B cell (primary cell): ENCODE measurements at regions not wholly inside any gene's neighbourhood (a gene's known extent, or its start where the extent isn't known, plus 50 kb on each side); places are given as distances from the start of the nearest gene placed in this dataset.

Experiments used
- ATAC-seq: fragments of 200-7000 bp; cut with Tn5 transposase; one replicate; pipeline ENCODE4 v1.10.0; 2021; ENCODE audit warnings: low read depth, mild to moderate bottlenecking, moderate number of reproducible peaks, moderate library complexity
- CTCF ChIA-PET: fragments of 350-600 bp; sonication (Branson Sonifier 250); formaldehyde crosslinking; loops from one replicate; lab custom pipeline; 2021; ENCODE audit warnings: antibody characterized with exemption, inconsistent platforms; lab: Charles Lee
- POLR2A ChIA-PET: fragments of 350-600 bp; sonication (Branson Sonifier 250); formaldehyde crosslinking; loops from one replicate; lab custom pipeline; 2021; ENCODE audit warnings: antibody characterized with exemption; lab: Charles Lee
- DNase-seq: peaks from one replicate; pipeline ENCODE4 v3.0.0; 2013
- H2AFZ ChIP-seq: 2 replicates; pipeline ENCODE4 v1.6.1; 2012; ENCODE audit warnings: mild to moderate bottlenecking, low read depth, low read length; ENCODE audit not compliant: insufficient read depth, poor library complexity, severe bottlenecking
- H3K27ac ChIP-seq, 2 donors: 1 replicate in 1 of 2; 2 replicates in 1 of 2; pipeline ENCODE4 v1.5.1; 2012 to 2013; ENCODE audit warnings: low read length in 2 of 2, mild to moderate bottlenecking in 2 of 2, moderate library complexity in 1 of 2
- H3K27me3 ChIP-seq, 4 experiments: fragments of 200-600 bp in 1 of 4; sonication (generic) in 1 of 4; replicated peaks in 1 of 4; 1 replicate in 2 of 4; 2 replicates in 2 of 4; pipeline versions ENCODE4 v1.6.1 to v1.7.0; 2013 to 2016; ENCODE audit warnings: low read length in 3 of 4, mild to moderate bottlenecking in 2 of 4, mixed read lengths in 1 of 4, moderate library complexity in 1 of 4; ENCODE audit not compliant: insufficient read depth in 4 of 4, control insufficient read depth in 3 of 4; ENCODE audit errors: control extremely low read depth in 1 of 4
- H3K36me3 ChIP-seq, 2 experiments: replicated peaks in 1 of 2; 1 replicate in 1 of 2; 2 replicates in 1 of 2; pipeline versions ENCODE4 v1.6.1 to v1.7.1; 2013; ENCODE audit warnings: low read length in 1 of 2; ENCODE audit not compliant: insufficient read depth in 2 of 2, control insufficient read depth in 1 of 2; ENCODE audit errors: control extremely low read depth in 1 of 2, extremely low read depth in 1 of 2
- H3K4me1 ChIP-seq, 2 donors: fragments of 200-600 bp in 1 of 2; sonication (generic) in 1 of 2; 1 replicate in 1 of 2; 2 replicates in 1 of 2; pipeline versions ENCODE4 v1.5.1 to v1.6.1; 2013 to 2017; ENCODE audit warnings: low read length in 2 of 2; ENCODE audit not compliant: control insufficient read depth in 2 of 2, insufficient read depth in 2 of 2
- H3K4me2 ChIP-seq: replicated peaks from 2 replicates; pipeline ENCODE3; 2012; ENCODE audit warnings: mild to moderate bottlenecking, low read depth, low read length; ENCODE audit not compliant: poor library complexity, severe bottlenecking
- H3K4me3 ChIP-seq, 5 experiments: fragments of 200-600 bp in 1 of 5; sonication (generic) in 1 of 5; 1 replicate in 3 of 5; 2 replicates in 2 of 5; pipeline versions ENCODE4 v1.5.1 to v1.7.0; 2011 to 2016; ENCODE audit warnings: low read length in 4 of 5, mild to moderate bottlenecking in 4 of 5, low read depth in 2 of 5, control low read depth in 1 of 5, moderate library complexity in 1 of 5; ENCODE audit not compliant: insufficient read depth in 1 of 5; ENCODE audit errors: control extremely low read depth in 1 of 5, extremely low read depth in 1 of 5
- H3K79me2 ChIP-seq: fragments of 200-600 bp; sonication (generic); one replicate; pipeline ENCODE4 v1.6.0; 2016; ENCODE audit warnings: low read length; ENCODE audit not compliant: control insufficient read depth, insufficient read depth
- H3K9ac ChIP-seq: fragments of 200-600 bp; sonication (generic); 2 replicates; pipeline ENCODE4 v1.6.1; 2017; ENCODE audit warnings: mild to moderate bottlenecking, low read length, moderate library complexity
- H3K9me3 ChIP-seq, 3 donors: one replicate each; pipeline versions ENCODE4 v1.6.1 to v1.7.1; 2013; ENCODE audit warnings: low read length in 2 of 3; ENCODE audit not compliant: control insufficient read depth in 2 of 3, insufficient read depth in 1 of 3; ENCODE audit errors: control extremely low read depth in 1 of 3
- H4K20me1 ChIP-seq: 2 replicates; pipeline ENCODE4 v1.6.0; 2012; ENCODE audit warnings: mild to moderate bottlenecking, low read length; ENCODE audit not compliant: insufficient read depth, control insufficient read depth, poor library complexity, severe bottlenecking
- H3K27ac Mint-ChIP-seq: one replicate; pipeline ENCODE4 v1.8.0; 2021; ENCODE audit warnings: mixed read lengths
- H3K27me3 Mint-ChIP-seq: one replicate; pipeline ENCODE4 v1.8.0; 2021; ENCODE audit warnings: mixed read lengths
- H3K4me1 Mint-ChIP-seq: one replicate; pipeline ENCODE4 v1.8.0; 2021; ENCODE audit warnings: mixed read lengths
- H3K4me3 Mint-ChIP-seq: one replicate; pipeline ENCODE4 v1.8.0; 2021; ENCODE audit warnings: mixed read lengths
- H3K9me3 Mint-ChIP-seq: one replicate; pipeline ENCODE4 v1.8.0; 2022; ENCODE audit warnings: mixed read lengths; ENCODE audit not compliant: insufficient read depth
- EZH2 ChIP-seq: IDR thresholded peaks from 2 replicates; pipeline ENCODE4 v1.6.1; 2012; ENCODE audit warnings: borderline replicate concordance, low read depth, mild to moderate bottlenecking, moderate library complexity, low read length; ENCODE audit not compliant: insufficient read depth, poor library complexity, severe bottlenecking
- WGBS: methylation state at CpG from one replicate; pipeline ENCODE4 v1.1.5; 2013; ENCODE audit warnings: missing lambda C conversion rate; ENCODE audit not compliant: insufficient coverage; 5-methylcytosine and 5-hydroxymethylcytosine counted together
- intact Hi-C: fragments of 100-400 bp; cut with micrococcal nuclease; formaldehyde crosslinking; loops from one replicate; pipeline ENCODE4 v1.10.0; 2022
- TF ChIP-seq, protein P1 (sequence below): fragments of 200-600 bp; IDR thresholded peaks from one replicate; pipeline ENCODE4 v1.8.0; 2022; ENCODE audit warnings: antibody characterized with exemption, mild to moderate bottlenecking

DNA sequence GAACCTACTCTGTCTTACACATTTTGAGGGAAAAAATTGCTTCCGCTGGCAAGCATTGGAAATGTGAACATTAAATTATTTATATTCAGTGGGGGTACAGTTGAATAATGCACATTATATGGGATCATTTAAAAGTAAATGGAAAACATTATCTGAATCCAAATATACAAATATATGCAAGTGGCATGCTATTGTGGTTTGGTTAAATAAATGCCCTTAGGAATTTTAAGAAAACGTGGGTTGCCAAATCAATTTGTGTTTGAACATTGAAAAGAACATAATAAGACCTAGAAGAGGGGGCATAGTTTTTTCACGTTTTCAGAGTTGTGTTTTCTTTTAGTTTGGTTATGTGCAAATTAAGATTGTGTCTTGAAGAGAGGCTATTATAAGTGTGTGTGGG lies 230.5 kb upstream of the PRKX start:
- TF ChIP-seq EZH2, result no peak
- TF ChIP-seq, protein P1, sequence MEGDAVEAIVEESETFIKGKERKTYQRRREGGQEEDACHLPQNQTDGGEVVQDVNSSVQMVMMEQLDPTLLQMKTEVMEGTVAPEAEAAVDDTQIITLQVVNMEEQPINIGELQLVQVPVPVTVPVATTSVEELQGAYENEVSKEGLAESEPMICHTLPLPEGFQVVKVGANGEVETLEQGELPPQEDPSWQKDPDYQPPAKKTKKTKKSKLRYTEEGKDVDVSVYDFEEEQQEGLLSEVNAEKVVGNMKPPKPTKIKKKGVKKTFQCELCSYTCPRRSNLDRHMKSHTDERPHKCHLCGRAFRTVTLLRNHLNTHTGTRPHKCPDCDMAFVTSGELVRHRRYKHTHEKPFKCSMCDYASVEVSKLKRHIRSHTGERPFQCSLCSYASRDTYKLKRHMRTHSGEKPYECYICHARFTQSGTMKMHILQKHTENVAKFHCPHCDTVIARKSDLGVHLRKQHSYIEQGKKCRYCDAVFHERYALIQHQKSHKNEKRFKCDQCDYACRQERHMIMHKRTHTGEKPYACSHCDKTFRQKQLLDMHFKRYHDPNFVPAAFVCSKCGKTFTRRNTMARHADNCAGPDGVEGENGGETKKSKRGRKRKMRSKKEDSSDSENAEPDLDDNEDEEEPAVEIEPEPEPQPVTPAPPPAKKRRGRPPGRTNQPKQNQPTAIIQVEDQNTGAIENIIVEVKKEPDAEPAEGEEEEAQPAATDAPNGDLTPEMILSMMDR, result no peak
- CTCF ChIA-PET, result no interaction called here

DNA sequence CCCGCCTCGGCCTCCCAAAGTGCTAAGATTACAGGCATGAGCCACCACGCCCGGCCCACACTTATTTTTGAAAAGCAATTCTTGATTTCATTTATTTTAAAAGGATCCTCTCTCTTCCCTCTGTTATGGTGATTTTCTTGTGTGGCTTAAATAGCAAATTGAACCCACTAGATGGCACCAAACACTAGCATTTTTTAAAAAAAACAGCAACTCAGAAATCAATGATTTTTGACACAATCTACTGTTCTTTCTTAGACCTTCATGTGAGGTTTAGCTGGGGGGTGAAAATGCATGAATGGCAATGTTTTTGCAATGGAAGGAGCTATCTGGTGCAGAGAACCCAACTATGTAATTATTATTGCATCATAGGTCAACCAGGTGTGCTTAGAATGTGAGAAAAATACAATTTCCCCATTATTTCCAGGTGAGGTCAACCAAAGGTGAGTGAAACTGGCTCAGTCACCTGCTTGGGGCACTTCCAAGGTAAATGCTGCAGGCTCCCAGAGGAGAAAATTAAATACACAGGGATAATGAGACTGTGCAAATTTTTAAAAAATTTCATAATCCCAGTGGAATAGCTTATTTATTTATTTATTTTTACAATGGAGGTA lies 226.7 kb upstream of the PRKX start:
- CTCF ChIA-PET, result no interaction called here
- Histone ChIP-seq H3K4me2 (no peak overlapping the region), H3K9ac (no peak overlapping the region), H2AFZ (no peak overlapping the region), H4K20me1 (no peaks in the 10 kb centered on the region), H3K27ac (no peak overlapping the region), H3K27me3 (no peaks in the 10 kb centered on the region), H3K9me3 (no peaks in the 10 kb centered on the region), H3K79me2 (no peaks in the 10 kb centered on the region), H3K36me3 (no peaks in the 10 kb centered on the region), H3K4me3 (no peak overlapping the region), H3K4me1 (no peaks in the 10 kb centered on the region)
- DNase-seq, result peak; percentile 5
- no peak for ATAC-seq
- Mint-ChIP-seq H3K27me3 (peaks cover 3% of the 10 kb centered on the region), H3K4me3 (no peak overlapping the region), H3K4me1 (no peaks in the 10 kb centered on the region), H3K27ac (no peak overlapping the region), H3K9me3 (no peaks in the 10 kb centered on the region)
- POLR2A ChIA-PET, result no interaction called here
- TF ChIP-seq, protein P1, result peak; percentile 35
- no peak for TF ChIP-seq EZH2
- 17% methylated on average over 2 of the region's 4 CpGs for WGBS
- intact Hi-C loops, result no loop called here

More for the DNA sequence above, 230.5 kb upstream of the PRKX start:
- no peak overlapping the region for H2AFZ ChIP-seq
- H3K4me3 ChIP-seq, result no peak overlapping the region
- Mint-ChIP-seq H3K27me3 (peaks cover 3% of the 10 kb centered on the region), H3K4me3 (no peak overlapping the region), H3K4me1 (no peaks in the 10 kb centered on the region), H3K27ac (no peak overlapping the region), H3K9me3 (no peaks in the 10 kb centered on the region)
- no peak overlapping the region for H3K9ac ChIP-seq
- WGBS, result no CpG with 5 or more reads among the region's 3 CpGs
- H4K20me1 ChIP-seq, result no peaks in the 10 kb centered on the region
- no peaks in the 10 kb centered on the region for H3K79me2 ChIP-seq
- intact Hi-C loops, result no loop called here
- no peak for DNase-seq
- no peak overlapping the region for H3K4me2 ChIP-seq
- ATAC-seq, result no peak
- POLR2A ChIA-PET, result no interaction called here
- no peaks in the 10 kb centered on the region for H3K27me3 ChIP-seq
- no peaks in the 10 kb centered on the region for H3K36me3 ChIP-seq
- no peak overlapping the region for H3K27ac ChIP-seq
- no peaks in the 10 kb centered on the region for H3K4me1 ChIP-seq
- H3K9me3 ChIP-seq, result no peaks in the 10 kb centered on the region
